Neural progenitor cell (in vitro differentiated cells): ENCODE measurements at regions not wholly inside any gene's neighbourhood (a gene's known extent, or its start where the extent isn't known, plus 50 kb on each side); places are given as distances from the start of the nearest gene placed in this dataset.

ENCODE experiments used
- DNase-seq: peaks from one replicate; pipeline ENCODE4 v3.0.0-alpha.2; 2016; ENCODE audit warnings: low spot score
- H2AFZ ChIP-seq: fragments of 200-600 bp; sonication (generic); replicated peaks from 2 replicates; pipeline ENCODE4 v1.6.1; 2016; ENCODE audit warnings: antibody characterized with exemption
- H3F3A ChIP-seq: fragments of 200-600 bp; sonication (generic); 2 replicates; pipeline ENCODE4 v1.6.1; 2016; ENCODE audit warnings: antibody characterized with exemption, low read depth
- H3K27ac ChIP-seq: fragments of 200-600 bp; sonication (generic); 2 replicates; pipeline ENCODE4 v1.5.1; 2016; ENCODE audit warnings: mild to moderate bottlenecking
- H3K27me3 ChIP-seq: fragments of 200-600 bp; sonication (generic); 2 replicates; pipeline ENCODE4 v1.6.1; 2016; ENCODE audit warnings: mild to moderate bottlenecking, moderate library complexity
- H3K36me3 ChIP-seq: fragments of 200-600 bp; sonication (generic); 2 replicates; pipeline ENCODE4 v1.5.1; 2016
- H3K4me1 ChIP-seq: fragments of 200-600 bp; sonication (generic); 2 replicates; pipeline ENCODE4 v1.6.1; 2016; ENCODE audit warnings: mixed run types
- H3K4me2 ChIP-seq: fragments of 200-600 bp; sonication (generic); 2 replicates; pipeline ENCODE4 v1.6.1; 2016
- H3K4me3 ChIP-seq: fragments of 200-600 bp; sonication (generic); 2 replicates; pipeline ENCODE4 v1.5.1; 2016
- H3K79me2 ChIP-seq: fragments of 200-600 bp; sonication (generic); 2 replicates; pipeline ENCODE4 v1.6.1; 2016; ENCODE audit warnings: low read depth
- H3K9ac ChIP-seq: fragments of 200-600 bp; sonication (generic); 2 replicates; pipeline ENCODE4 v1.6.1; 2016
- H3K9me3 ChIP-seq: fragments of 200-600 bp; sonication (generic); 2 replicates; pipeline ENCODE4 v1.5.1; 2016; ENCODE audit warnings: low read depth
- H4K20me1 ChIP-seq: fragments of 200-600 bp; sonication (generic); 2 replicates; pipeline ENCODE4 v1.6.1; 2016; ENCODE audit warnings: low read depth
- H3K27ac Mint-ChIP-seq: 3 replicates; pipeline ENCODE4 v1.8.0; 2021; ENCODE audit warnings: mixed read lengths
- H3K27me3 Mint-ChIP-seq: 2 replicates; pipeline ENCODE4 v1.8.0; 2022; ENCODE audit warnings: low read depth, mild to moderate bottlenecking, inconsistent platforms, moderate library complexity, mixed read lengths; ENCODE audit not compliant: insufficient read depth
- H3K36me3 Mint-ChIP-seq: 3 replicates; pipeline ENCODE4 v1.8.0; 2021; ENCODE audit warnings: mixed read lengths
- H3K4me1 Mint-ChIP-seq: 3 replicates; pipeline ENCODE4 v1.8.0; 2021; ENCODE audit warnings: mixed read lengths
- H3K4me3 Mint-ChIP-seq: 3 replicates; pipeline ENCODE4 v1.8.0; 2021; ENCODE audit warnings: mild to moderate bottlenecking, moderate library complexity, mixed read lengths
- H3K9me3 Mint-ChIP-seq: 3 replicates; pipeline ENCODE4 v1.8.0; 2020; ENCODE audit warnings: mixed read lengths
- EZH2 ChIP-seq: fragments of 200-600 bp; sonication (generic); IDR thresholded peaks from 2 replicates; pipeline ENCODE4 v1.6.1; 2017; ENCODE audit warnings: antibody characterized with exemption, mild to moderate bottlenecking, moderate library complexity
- EZH2phosphoT487 ChIP-seq: fragments of 200-600 bp; sonication (generic); IDR thresholded peaks from 2 replicates; pipeline ENCODE4 v1.6.1; 2017; ENCODE audit warnings: antibody characterized with exemption
- TF ChIP-seq, protein P1 (sequence below): fragments of 200-600 bp; sonication (generic); IDR thresholded peaks from 2 replicates; pipeline ENCODE4 v1.5.1; 2017; ENCODE audit warnings: antibody characterized with exemption, mild to moderate bottlenecking

DNA sequence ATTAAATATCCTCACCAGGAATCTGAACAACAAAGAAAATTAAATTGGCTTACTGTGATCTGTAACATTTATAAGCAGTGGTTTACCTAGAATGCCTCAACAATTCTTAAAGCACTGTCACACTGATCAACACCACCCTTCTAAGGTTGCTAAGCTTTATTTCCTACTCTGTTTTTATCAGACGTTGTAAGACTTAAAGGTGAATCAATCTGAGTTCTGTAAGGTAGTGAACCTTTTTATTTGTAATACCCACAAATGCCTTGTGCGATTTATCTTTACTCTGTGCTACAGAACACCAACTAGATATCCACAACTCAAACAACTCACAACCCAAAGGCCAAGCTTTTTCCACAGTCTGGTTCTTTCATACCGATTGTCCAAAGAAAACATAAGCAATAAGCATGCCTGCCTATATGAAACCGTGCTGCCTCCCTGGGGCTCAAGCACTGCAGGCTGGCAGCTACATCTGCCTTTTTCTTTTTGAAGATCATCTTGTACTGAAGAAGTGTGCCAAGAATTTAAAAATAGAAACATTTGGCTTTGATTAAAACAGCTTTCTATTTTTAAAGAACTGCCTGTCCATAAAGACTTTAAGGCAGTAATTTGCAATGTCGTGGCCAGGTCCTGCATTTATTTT lies 490.7 kb downstream of the NUP35 start:
- Histone ChIP-seq H3K4me1 (peaks cover 4% of the 10 kb centered on the region), H3K36me3 (no peaks in the 10 kb centered on the region), H3K27me3 (no peaks in the 10 kb centered on the region), H3K79me2 (no peaks in the 10 kb centered on the region), H3K27ac (no peak overlapping the region), H3K4me3 (no peak overlapping the region), H3F3A (no peaks in the 10 kb centered on the region), H3K9ac (no peak overlapping the region), H2AFZ (no peak overlapping the region), H3K4me2 (no peak overlapping the region), H4K20me1 (no peaks in the 10 kb centered on the region), H3K9me3 (no peaks in the 10 kb centered on the region)
- H3K4me3 Mint-ChIP-seq, result no peak overlapping the region
- no peak overlapping the region for H3K27ac Mint-ChIP-seq
- peaks cover 10% of the 10 kb centered on the region for H3K9me3 Mint-ChIP-seq
- no peaks in the 10 kb centered on the region for H3K27me3 Mint-ChIP-seq
- H3K4me1 Mint-ChIP-seq, result peaks cover 6% of the 10 kb centered on the region
- DNase-seq, result no peak
- peaks cover 1% of the 10 kb centered on the region for H3K36me3 Mint-ChIP-seq
- TF ChIP-seq EZH2, result no peak
- TF ChIP-seq, protein P1, sequence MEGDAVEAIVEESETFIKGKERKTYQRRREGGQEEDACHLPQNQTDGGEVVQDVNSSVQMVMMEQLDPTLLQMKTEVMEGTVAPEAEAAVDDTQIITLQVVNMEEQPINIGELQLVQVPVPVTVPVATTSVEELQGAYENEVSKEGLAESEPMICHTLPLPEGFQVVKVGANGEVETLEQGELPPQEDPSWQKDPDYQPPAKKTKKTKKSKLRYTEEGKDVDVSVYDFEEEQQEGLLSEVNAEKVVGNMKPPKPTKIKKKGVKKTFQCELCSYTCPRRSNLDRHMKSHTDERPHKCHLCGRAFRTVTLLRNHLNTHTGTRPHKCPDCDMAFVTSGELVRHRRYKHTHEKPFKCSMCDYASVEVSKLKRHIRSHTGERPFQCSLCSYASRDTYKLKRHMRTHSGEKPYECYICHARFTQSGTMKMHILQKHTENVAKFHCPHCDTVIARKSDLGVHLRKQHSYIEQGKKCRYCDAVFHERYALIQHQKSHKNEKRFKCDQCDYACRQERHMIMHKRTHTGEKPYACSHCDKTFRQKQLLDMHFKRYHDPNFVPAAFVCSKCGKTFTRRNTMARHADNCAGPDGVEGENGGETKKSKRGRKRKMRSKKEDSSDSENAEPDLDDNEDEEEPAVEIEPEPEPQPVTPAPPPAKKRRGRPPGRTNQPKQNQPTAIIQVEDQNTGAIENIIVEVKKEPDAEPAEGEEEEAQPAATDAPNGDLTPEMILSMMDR, result no peak
- TF ChIP-seq EZH2phosphoT487, result no peak

DNA sequence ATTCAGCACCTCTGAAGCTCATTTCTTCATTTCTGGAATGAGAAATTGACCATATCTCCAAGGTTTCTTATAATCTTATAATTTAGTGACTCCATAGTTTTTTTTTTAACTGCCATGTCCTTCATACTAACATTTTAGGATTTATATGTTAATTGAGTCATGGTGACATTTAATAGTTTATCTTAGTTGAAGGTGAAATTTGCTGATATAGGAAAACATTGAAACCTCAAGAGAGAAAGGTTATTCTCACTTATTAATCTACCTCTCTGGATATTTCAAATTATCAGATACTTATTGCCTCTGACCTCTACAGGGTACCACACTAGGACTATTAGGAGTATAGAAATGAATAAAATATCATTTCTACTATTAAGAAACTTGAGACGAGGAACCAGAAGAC lies 499.0 kb downstream of the NUP35 start:
- Mint-ChIP-seq H3K4me3 (no peak overlapping the region), H3K9me3 (peaks cover 6% of the 10 kb centered on the region), H3K4me1 (no peaks in the 10 kb centered on the region), H3K36me3 (no peaks in the 10 kb centered on the region), H3K27me3 (no peaks in the 10 kb centered on the region), H3K27ac (no peak overlapping the region)
- Histone ChIP-seq H3F3A (no peaks in the 10 kb centered on the region), H2AFZ (no peak overlapping the region), H3K27me3 (no peaks in the 10 kb centered on the region), H3K9me3 (no peaks in the 10 kb centered on the region), H3K27ac (no peak overlapping the region), H3K36me3 (no peaks in the 10 kb centered on the region), H3K9ac (no peak overlapping the region), H3K4me3 (no peak overlapping the region), H3K79me2 (no peaks in the 10 kb centered on the region), H3K4me1 (no peaks in the 10 kb centered on the region), H3K4me2 (no peak overlapping the region), H4K20me1 (no peaks in the 10 kb centered on the region)
- no peak for TF ChIP-seq EZH2phosphoT487
- TF ChIP-seq, protein P1, result no peak
- no peak for TF ChIP-seq EZH2
- no peak for DNase-seq

DNA sequence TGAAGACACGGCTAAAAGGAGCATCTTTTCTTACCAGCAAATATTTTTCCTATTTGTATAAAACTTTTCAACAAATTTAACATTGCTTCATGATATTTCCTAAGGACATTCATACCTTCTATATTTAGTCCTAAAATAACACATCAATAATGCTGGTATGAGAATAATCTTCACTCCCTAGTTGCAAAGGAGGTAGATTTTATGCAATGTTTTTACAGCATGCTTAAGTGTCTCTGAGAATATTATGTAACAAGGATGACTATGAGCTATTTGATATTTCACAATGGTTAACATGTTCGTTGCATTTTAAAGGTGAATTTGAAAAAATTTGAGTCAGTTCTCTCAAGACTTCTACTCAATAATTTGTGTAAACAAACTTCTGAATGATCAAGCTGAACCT lies 506.7 kb downstream of the NUP35 start:
- no peaks in the 10 kb centered on the region for H3K36me3 ChIP-seq
- no peaks in the 10 kb centered on the region for H4K20me1 ChIP-seq
- Mint-ChIP-seq H3K27me3 (no peaks in the 10 kb centered on the region), H3K9me3 (no peaks in the 10 kb centered on the region), H3K4me3 (no peak overlapping the region), H3K36me3 (no peaks in the 10 kb centered on the region), H3K4me1 (no peaks in the 10 kb centered on the region), H3K27ac (no peak overlapping the region)
- H3K4me3 ChIP-seq, result no peak overlapping the region
- no peak for DNase-seq
- H3K27ac ChIP-seq, result no peak overlapping the region
- no peaks in the 10 kb centered on the region for H3K9me3 ChIP-seq
- no peaks in the 10 kb centered on the region for H3K79me2 ChIP-seq
- no peaks in the 10 kb centered on the region for H3K4me1 ChIP-seq
- H3K27me3 ChIP-seq, result no peaks in the 10 kb centered on the region
- no peak overlapping the region for H3K9ac ChIP-seq
- H2AFZ ChIP-seq, result no peak overlapping the region
- TF ChIP-seq, protein P1, result no peak
- TF ChIP-seq EZH2, result no peak
- no peak for TF ChIP-seq EZH2phosphoT487
- H3K4me2 ChIP-seq, result no peak overlapping the region
- no peaks in the 10 kb centered on the region for H3F3A ChIP-seq
